Lower leg skin (tissue), 4 donors: ENCODE measurements at regions not wholly inside any gene's neighbourhood (a gene's known extent, or its start where the extent isn't known, plus 50 kb on each side); places are given as distances from the start of the nearest gene placed in this dataset.

ENCODE experiments used
- DNase-seq, 2 donors: peaks; one replicate each; pipeline ENCODE4 v3.0.0-alpha.2; 2019; ENCODE audit warnings: low spot score in 2 of 2
- H3K4me3 ChIP-seq: fragments of 200-600 bp; sonication (generic); 2 replicates; pipeline ENCODE4 v1.5.1; 2017; ENCODE audit warnings: mild to moderate bottlenecking, low read depth; ENCODE audit not compliant: poor library complexity, severe bottlenecking
- CTCF ChIP-seq, 3 donors: fragments of 450-650 bp; IDR thresholded peaks; one replicate each; pipeline ENCODE4 v1.5.1; 2016; ENCODE audit warnings: antibody characterized with exemption in 3 of 3, mild to moderate bottlenecking in 3 of 3, moderate library complexity in 2 of 3
- POLR2A ChIP-seq, 2 donors: fragments of 450-650 bp; IDR thresholded peaks; one replicate each; pipeline ENCODE4 v1.6.1; 2016 to 2017; ENCODE audit warnings: antibody characterized with exemption in 2 of 2, mild to moderate bottlenecking in 1 of 2, moderate library complexity in 1 of 2
- WGBS, 2 donors: methylation state at CpG; one replicate each; pipeline ENCODE4 v1.1.5; 2018; 5-methylcytosine and 5-hydroxymethylcytosine counted together
- intact Hi-C: fragments of 100-400 bp; cut with DNase I; formaldehyde crosslinking; loops from one replicate; pipeline ENCODE4 v1.15.0; 2023; ENCODE audit warnings: low total_unique reads

GRCh38 chr2:6776125-6776524, 89.6 kb downstream of the CMPK2 start:
- WGBS, 2 donors: 65 to 69% methylated on average over 4 of the region's 4 CpGs
- TF ChIP-seq CTCF (IDR thresholded peaks at IDR 0.05) (no peak), POLR2A (IDR thresholded peaks at IDR 0.05) (no peak)
- no peak for DNase-seq
- intact Hi-C loops: no loop called here
- no peak overlapping the region for H3K4me3 ChIP-seq

GRCh38 chr2:6777626-6778025, 88.1 kb downstream of the CMPK2 start:
- TF ChIP-seq CTCF (IDR thresholded peaks at IDR 0.05) (no peak), POLR2A (IDR thresholded peaks at IDR 0.05) (no peak)
- DNase-seq: no peak
- 81 to 83% methylated on average over 4 of the region's 4 CpGs for WGBS, 2 donors
- intact Hi-C loops: no loop called here
- H3K4me3 ChIP-seq: no peak overlapping the region

GRCh38 chr2:6780765-6781274, 84.9 kb downstream of the CMPK2 start:
- H3K4me3 ChIP-seq: no peak overlapping the region
- intact Hi-C loops: no loop called here
- TF ChIP-seq POLR2A (IDR thresholded peaks at IDR 0.05) (no peak), CTCF (IDR thresholded peaks at IDR 0.05) (no peak)
- 15 to 17% methylated on average over 7 to 8 of the region's 8 CpGs for WGBS, 2 donors
- peak in 1 of 2 donors; percentile 28 for DNase-seq

- no peak overlapping the region for H3K4me3 ChIP-seq
- 83 to 91% methylated on average over 16 of the region's 16 CpGs for WGBS, 2 donors
- intact Hi-C loops: no loop called here
- TF ChIP-seq CTCF (IDR thresholded peaks at IDR 0.05) (no peak), POLR2A (IDR thresholded peaks at IDR 0.05) (no peak)
- DNase-seq: no peak
Measured at GRCh38 chr2:6782517-6783237, 83.0 kb downstream of the CMPK2 start.

- intact Hi-C loops: no loop called here
- no peak for DNase-seq
Measured at GRCh38 chr2:6783238-6783614, 82.5 kb downstream of the CMPK2 start.

More at GRCh38 chr2:6783238-6783614, 82.5 kb downstream of the CMPK2 start:
- no peak overlapping the region for H3K4me3 ChIP-seq
- no peak for TF ChIP-seq POLR2A (IDR thresholded peaks at IDR 0.05)
- no peak for TF ChIP-seq CTCF (IDR thresholded peaks at IDR 0.05)
- 90 to 91% methylated on average over 6 of the region's 6 CpGs for WGBS, 2 donors
